GM23338 (cell line): ENCODE measurements at regions not wholly inside any gene's neighbourhood (a gene's known extent, or its start where the extent isn't known, plus 50 kb on each side); places are given as distances from the start of the nearest gene placed in this dataset.

Source experiments
- ATAC-seq: fragments of 200-7000 bp; cut with Tn5 transposase; 3 replicates; pipeline ENCODE4 v1.9.1; 2020
- DNase-seq: peaks from one replicate; pipeline ENCODE4 v3.0.0-alpha.2; 2015; ENCODE audit warnings: low spot score
- H2AFZ ChIP-seq: fragments of 200-600 bp; sonication (generic); 2 replicates; pipeline ENCODE4 v1.8.0; 2016; ENCODE audit warnings: antibody characterized with exemption, mild to moderate bottlenecking, moderate library complexity
- H3F3A ChIP-seq: fragments of 200-600 bp; sonication (generic); replicated peaks from 2 replicates; pipeline ENCODE4 v1.8.0; 2017; ENCODE audit warnings: antibody characterized with exemption, mixed run types, low read depth
- H3K27ac ChIP-seq: fragments of 200-600 bp; sonication (generic); 2 replicates; pipeline ENCODE4 v1.6.1; 2016; ENCODE audit warnings: low read depth
- H3K27me3 ChIP-seq: fragments of 200-600 bp; sonication (generic); 2 replicates; pipeline ENCODE4 v1.8.0; 2016; ENCODE audit warnings: mild to moderate bottlenecking, mixed run types, moderate library complexity; ENCODE audit not compliant: insufficient read depth
- H3K36me3 ChIP-seq: fragments of 200-600 bp; sonication (generic); 2 replicates; pipeline ENCODE4 v1.8.0; 2016; ENCODE audit warnings: mild to moderate bottlenecking; ENCODE audit not compliant: insufficient read depth
- H3K4me1 ChIP-seq: fragments of 200-600 bp; sonication (generic); 2 replicates; pipeline ENCODE4 v1.8.0; 2016; ENCODE audit warnings: mild to moderate bottlenecking, moderate library complexity; ENCODE audit not compliant: insufficient read depth
- H3K4me2 ChIP-seq: fragments of 200-600 bp; sonication (generic); 2 replicates; pipeline ENCODE4 v1.7.1; 2017; ENCODE audit warnings: mixed run types
- H3K4me3 ChIP-seq: fragments of 200-600 bp; sonication (generic); 2 replicates; pipeline ENCODE4 v1.6.1; 2016; ENCODE audit warnings: mixed run types
- H3K79me2 ChIP-seq: fragments of 200-600 bp; sonication (generic); replicated peaks from 2 replicates; pipeline ENCODE4 v1.8.0; 2017; ENCODE audit warnings: mild to moderate bottlenecking; ENCODE audit not compliant: insufficient read depth
- H3K9me2 ChIP-seq: fragments of 200-600 bp; sonication (generic); 2 replicates; pipeline ENCODE4 v1.8.0; 2017; ENCODE audit not compliant: insufficient read depth
- H4K20me1 ChIP-seq: fragments of 200-600 bp; sonication (generic); replicated peaks from 2 replicates; pipeline ENCODE4 v1.8.0; 2017; ENCODE audit warnings: mild to moderate bottlenecking; ENCODE audit not compliant: insufficient read depth
- H3K27ac Mint-ChIP-seq: 2 replicates; pipeline ENCODE4 v1.8.0; 2020; ENCODE audit warnings: inconsistent platforms, mild to moderate bottlenecking, moderate library complexity, mixed read lengths
- H3K27me3 Mint-ChIP-seq: 3 replicates; pipeline ENCODE4 v1.8.0; 2022; ENCODE audit warnings: low read depth, mild to moderate bottlenecking, moderate library complexity, mixed read lengths, inconsistent platforms; ENCODE audit not compliant: insufficient read depth, poor library complexity
- H3K36me3 Mint-ChIP-seq: 3 replicates; pipeline ENCODE4 v1.8.0; 2021; ENCODE audit warnings: low read depth, mild to moderate bottlenecking, inconsistent platforms, moderate library complexity, mixed read lengths
- H3K4me1 Mint-ChIP-seq: 3 replicates; pipeline ENCODE4 v1.8.0; 2020; ENCODE audit warnings: mild to moderate bottlenecking, inconsistent platforms, mixed read lengths
- H3K4me3 Mint-ChIP-seq: 3 replicates; pipeline ENCODE4 v1.8.0; 2021; ENCODE audit warnings: moderate library complexity, mild to moderate bottlenecking, inconsistent platforms, mixed read lengths
- H3K9me3 Mint-ChIP-seq: 3 replicates; pipeline ENCODE4 v1.8.0; 2020; ENCODE audit warnings: moderate library complexity, mild to moderate bottlenecking, inconsistent platforms, mixed read lengths
- CREB1 ChIP-seq: fragments of 250-450 bp; sonication (Bioruptor Pico); IDR thresholded peaks from 2 replicates; pipeline ENCODE4 v1.5.0; 2020; ENCODE audit warnings: low read depth, mild to moderate bottlenecking, moderate library complexity
- CTCF ChIP-seq, 2 experiments: fragments of 200-600 bp in 1 of 2; sonication (generic) in 1 of 2; conservative IDR thresholded peaks; 2 replicates each; pipeline versions ENCODE4 v1.5.1 to v1.6.1; 2016 to 2017; ENCODE audit warnings: antibody characterized with exemption in 2 of 2, low read depth in 2 of 2, mild to moderate bottlenecking in 2 of 2, moderate library complexity in 1 of 2
- EZH2 ChIP-seq: fragments of 200-600 bp; sonication (generic); IDR thresholded peaks from one replicate; pipeline ENCODE4 v1.8.0; 2017; ENCODE audit warnings: antibody characterized with exemption, mild to moderate bottlenecking, low read depth; ENCODE audit not compliant: unreplicated experiment
- JUNB ChIP-seq: IDR thresholded peaks from one replicate; pipeline ENCODE4 v1.6.1; 2016; ENCODE audit warnings: antibody characterized with exemption; ENCODE audit not compliant: unreplicated experiment
- NANOG ChIP-seq: IDR thresholded peaks from 2 replicates; pipeline ENCODE4 v1.6.1; 2016; ENCODE audit warnings: antibody characterized with exemption, borderline replicate concordance
- STAT1 ChIP-seq: IDR thresholded peaks from one replicate; pipeline ENCODE4 v1.6.1; 2016; ENCODE audit warnings: antibody characterized with exemption; ENCODE audit not compliant: unreplicated experiment
- ZNF462 ChIP-seq: fragments of 250-450 bp; sonication (Bioruptor Pico); IDR thresholded peaks from 2 replicates; pipeline ENCODE4 v1.5.0; 2020; ENCODE audit warnings: mild to moderate bottlenecking, moderate library complexity

- no peak for TF ChIP-seq ZNF462 (CRISPR knock-in tag)
These were observed 232.8 kb upstream of the HDX start (continued) for GRCh38 chrX:84735025-84735424.

- Histone ChIP-seq H3K36me3 (no peaks in the 10 kb centered on the region), H3K27me3 (no peaks in the 10 kb centered on the region), H3K4me2 (no peak overlapping the region), H3F3A (no peaks in the 10 kb centered on the region), H3K4me3 (no peak overlapping the region), H3K27ac (no peak overlapping the region), H3K9me2 (no peaks in the 10 kb centered on the region), H3K4me1 (no peaks in the 10 kb centered on the region), H2AFZ (no peak overlapping the region), H3K79me2 (no peaks in the 10 kb centered on the region), H4K20me1 (no peaks in the 10 kb centered on the region)
- TF ChIP-seq EZH2 = no peak
- TF ChIP-seq STAT1 = no peak
- no peak for TF ChIP-seq JUNB
- no peak for TF ChIP-seq CREB1
- Mint-ChIP-seq H3K27ac (no peak overlapping the region), H3K27me3 (peaks cover 3% of the 10 kb centered on the region), H3K9me3 (peaks cover 3% of the 10 kb centered on the region; the same call in 1 of the 3 replicates), H3K4me3 (no peak overlapping the region), H3K36me3 (no peaks in the 10 kb centered on the region; the same call in 2 of the 3 replicates), H3K4me1 (peaks cover 2% of the 10 kb centered on the region; the same call in 1 of the 3 replicates)
- ATAC-seq = no peak
- peak; percentile 0 for DNase-seq
These were observed 235.2 kb upstream of the HDX start for GRCh38 chrX:84737471-84737871.

- Histone ChIP-seq H3K9me2 (no peaks in the 10 kb centered on the region), H3K4me2 (no peak overlapping the region), H3K79me2 (no peaks in the 10 kb centered on the region), H4K20me1 (no peaks in the 10 kb centered on the region), H3K27me3 (no peaks in the 10 kb centered on the region), H2AFZ (no peak overlapping the region), H3K27ac (no peak overlapping the region), H3F3A (no peaks in the 10 kb centered on the region), H3K4me3 (no peak overlapping the region), H3K4me1 (no peaks in the 10 kb centered on the region), H3K36me3 (no peaks in the 10 kb centered on the region)
- Mint-ChIP-seq H3K4me1 (peaks cover 8% of the 10 kb centered on the region), H3K27ac (no peak overlapping the region), H3K9me3 (peaks cover 5% of the 10 kb centered on the region; the same call in 2 of the 3 replicates), H3K4me3 (no peak overlapping the region), H3K36me3 (peaks cover 5% of the 10 kb centered on the region; the same call in 2 of the 3 replicates), H3K27me3 (peaks cover 4% of the 10 kb centered on the region)
- DNase-seq (peak; percentile 4), ATAC-seq (no peak)
- TF ChIP-seq CTCF (conservative IDR thresholded peaks at IDR 0.05; ENCODE audit: low read depth in 2 of 2) (peak; percentile 17 to 22; a peak in 2 of 4 replicates), EZH2 (no peak), NANOG (no peak)
These were observed 245.3 kb upstream of the HDX start for GRCh38 chrX:84747516-84747915.
